GM20000 (cell line): ENCODE measurements at regions not wholly inside any gene's neighbourhood (a gene's known extent, or its start where the extent isn't known, plus 50 kb on each side); places are given as distances from the start of the nearest gene placed in this dataset.
A peak's percentile ranks its signal among the peaks of the same experiment; 100 is the strongest.
"Not testable (repeated sequence)": the region's sequence is repeated elsewhere in the genome, so short reads cannot be mapped to it uniquely, and the experiment has no call there.

Experiments
- DNase-seq: peaks from one replicate; pipeline ENCODE4 v3.0.0; 2012; ENCODE audit warnings: low spot score
- CTCF ChIP-seq: IDR thresholded peaks from 2 replicates; pipeline ENCODE4 v1.5.1; 2012; ENCODE audit warnings: mild to moderate bottlenecking, control low read depth; ENCODE audit errors: extremely low read depth, missing control alignments

DNA sequence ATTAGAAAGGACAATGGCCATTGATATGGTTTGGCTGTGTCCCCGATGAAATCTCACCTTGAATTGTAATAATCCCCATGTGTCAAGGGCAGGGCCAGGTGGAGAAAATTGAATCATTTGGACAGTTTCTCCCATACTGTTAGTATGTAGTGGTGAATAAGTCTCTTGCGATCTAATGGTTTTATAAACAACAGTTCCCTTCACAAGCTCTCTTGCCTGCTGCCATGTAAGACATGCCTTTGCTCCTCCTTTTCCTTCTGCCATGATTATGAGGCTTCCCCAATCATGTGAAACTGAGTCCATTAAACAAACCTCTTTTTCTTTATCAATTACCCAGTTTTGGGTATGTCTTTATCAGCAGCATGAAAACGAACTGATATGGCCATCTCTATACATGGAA lies 302.7 kb downstream of the SFMBT2 start:
- TF ChIP-seq CTCF = no peak
- DNase-seq = no peak

GRCh38 chr10:7107285-7107684 lies 303.5 kb downstream of the SFMBT2 start:
- TF ChIP-seq CTCF = no peak
- no peak for DNase-seq

DNA sequence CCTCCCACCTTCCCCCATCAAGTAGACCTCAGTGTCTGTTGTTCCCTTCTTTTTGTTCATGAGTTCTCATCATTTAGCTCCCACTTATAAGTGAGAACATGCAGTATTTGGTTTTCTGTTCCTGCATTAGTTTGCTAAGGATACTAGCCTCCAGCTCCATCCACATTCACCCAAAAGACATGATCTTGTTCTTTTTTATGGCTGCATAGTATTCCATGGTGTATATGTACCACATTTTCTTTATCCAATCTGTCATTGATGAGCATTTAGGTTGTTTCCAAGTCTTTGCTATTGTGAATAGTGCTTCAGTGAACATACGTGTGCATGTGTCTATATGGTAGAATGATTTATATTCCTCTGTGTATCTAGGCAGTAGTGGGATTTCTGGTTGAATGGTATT lies 306.5 kb downstream of the SFMBT2 start:
- not testable (repeated sequence) for DNase-seq

- DNase-seq = peak; percentile 6
- TF ChIP-seq CTCF = no peak
These were observed 308.1 kb downstream of the SFMBT2 start for GRCh38 chr10:7102557-7103349.

DNA sequence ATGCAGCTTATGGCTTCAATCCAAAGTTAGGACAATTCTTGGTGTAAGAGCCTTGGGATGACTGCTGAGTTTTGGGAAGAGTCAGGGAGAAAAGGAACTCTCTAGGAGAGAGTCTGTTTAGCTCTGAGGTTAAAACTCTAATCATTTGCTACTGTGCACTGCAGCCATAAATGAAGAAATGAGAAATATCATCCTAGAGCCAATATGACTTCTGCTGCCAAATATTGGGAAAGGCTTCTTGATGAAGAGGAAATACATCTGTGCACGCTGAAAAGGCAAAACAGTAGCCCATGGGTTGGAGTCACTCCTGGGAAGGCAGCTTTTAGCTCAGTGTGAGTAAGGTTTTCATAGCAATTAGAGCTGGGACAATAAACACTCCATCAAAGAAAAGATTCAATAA lies 308.8 kb downstream of the SFMBT2 start:
- TF ChIP-seq CTCF = no peak
- DNase-seq = no peak

GRCh38 chr10:7101451-7101850 lies 309.4 kb downstream of the SFMBT2 start:
- no peak for TF ChIP-seq CTCF
- no peak for DNase-seq

DNA sequence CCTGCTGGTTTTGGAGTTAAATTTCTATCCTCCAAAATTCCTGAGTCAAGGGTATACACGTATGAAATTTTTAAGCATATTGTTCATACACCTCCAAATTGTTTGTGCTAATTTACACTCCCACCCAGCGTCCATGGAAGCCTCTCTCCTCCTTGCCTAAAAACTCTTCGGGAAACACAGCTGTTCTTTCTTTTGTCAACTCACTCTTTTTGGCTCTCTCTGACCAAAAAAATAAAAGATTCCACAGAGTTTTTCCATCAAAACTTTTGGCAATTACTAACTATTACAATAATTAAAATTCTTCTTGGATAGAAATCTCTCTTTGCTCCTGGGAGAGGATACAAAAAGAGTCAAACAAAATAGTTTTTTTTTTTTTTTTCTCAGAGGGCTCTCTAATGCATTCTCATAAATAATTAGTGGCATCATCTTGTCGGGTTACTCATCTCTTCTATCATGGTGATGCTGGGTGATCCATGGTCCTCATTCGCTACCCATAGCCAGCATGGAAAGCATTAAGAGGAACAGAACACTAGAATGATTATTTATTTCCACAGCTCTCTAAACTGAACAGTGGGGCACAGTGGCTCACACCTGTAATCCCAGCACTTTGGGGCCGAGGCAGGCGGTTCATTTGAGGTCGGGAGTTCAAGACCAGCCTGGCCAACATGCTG lies 310.7 kb downstream of the SFMBT2 start:
- TF ChIP-seq CTCF = no peak
- DNase-seq = no peak
